HEK293T (cell line): ENCODE measurements at regions not wholly inside any gene's neighbourhood (a gene's known extent, or its start where the extent isn't known, plus 50 kb on each side); places are given as distances from the start of the nearest gene placed in this dataset.

Experiments used
- CTBP1 ChIP-seq: fragments of 450-650 bp; IDR thresholded peaks from 2 replicates; pipeline ENCODE4 v1.6.1; 2016; ENCODE audit warnings: borderline replicate concordance
- FOXA1 ChIP-seq: fragments of 450-650 bp; IDR thresholded peaks from 2 replicates; pipeline ENCODE4 v1.6.1; 2016; ENCODE audit warnings: mild to moderate bottlenecking
- FOXK2 ChIP-seq: fragments of 450-650 bp; IDR thresholded peaks from 2 replicates; pipeline ENCODE4 v1.6.1; 2016; ENCODE audit warnings: mild to moderate bottlenecking
- FOXM1 ChIP-seq: fragments of 450-650 bp; IDR thresholded peaks from 2 replicates; pipeline ENCODE4 v1.6.1; 2017; ENCODE audit warnings: mild to moderate bottlenecking, borderline replicate concordance
- HDGF ChIP-seq: fragments of 450-650 bp; IDR thresholded peaks from 2 replicates; pipeline ENCODE4 v1.6.1; 2017; ENCODE audit warnings: antibody characterized with exemption, borderline replicate concordance
- L3MBTL2 ChIP-seq: fragments of 450-650 bp; conservative IDR thresholded peaks from 2 replicates; pipeline ENCODE4 v1.6.1; 2016; ENCODE audit warnings: mild to moderate bottlenecking
- LEF1 ChIP-seq: fragments of 450-650 bp; IDR thresholded peaks from 2 replicates; pipeline ENCODE4 v1.6.1; 2017; ENCODE audit warnings: mild to moderate bottlenecking, borderline replicate concordance
- NFRKB ChIP-seq: fragments of 450-650 bp; IDR thresholded peaks from 2 replicates; pipeline ENCODE4 v1.6.1; 2016; ENCODE audit warnings: mild to moderate bottlenecking, moderate library complexity
- SP1 ChIP-seq: fragments of 450-650 bp; IDR thresholded peaks from 2 replicates; pipeline ENCODE4 v1.6.1; 2017
- SUZ12 ChIP-seq: fragments of 450-650 bp; IDR thresholded peaks from 2 replicates; pipeline ENCODE4 v1.6.1; 2016; ENCODE audit warnings: mild to moderate bottlenecking
- TARDBP ChIP-seq: fragments of 450-650 bp; IDR thresholded peaks from 2 replicates; pipeline ENCODE4 v1.6.1; 2016
- ZNF384 ChIP-seq: fragments of 450-650 bp; IDR thresholded peaks from 2 replicates; pipeline ENCODE4 v1.6.1; 2016

- TF ChIP-seq ZNF384 (no peak), SUZ12 (no peak), SP1 (no peak), NFRKB (no peak), FOXM1 (no peak), HDGF (no peak), CTBP1 (no peak), FOXK2 (no peak), LEF1 (no peak), FOXA1 (no peak), TARDBP (no peak), L3MBTL2 (no peak)
Observed at GRCh38 chr5:89948977-89949376, 460.6 kb downstream of the CETN3 start.
